ENCODE measurements at regions not wholly inside any gene's neighbourhood (a gene's known extent, or its start where the extent isn't known, plus 50 kb on each side); places are given as distances from the start of the nearest gene placed in this dataset.

GRCh38 chr5:124456249-124456648 lies 290.2 kb downstream of the ZNF608 start:
- H3K36me3 ChIP-seq (replicated peaks in 1 of 2; ENCODE audit: control insufficient read depth in 1 of 2, insufficient read depth in 2 of 2, low read length in 1 of 2) = no peaks in the 10 kb centered on the region
- no peak overlapping the region for H3K4me2 ChIP-seq
- no peaks in the 10 kb centered on the region for H3F3A ChIP-seq (replicated peaks; ENCODE audit: insufficient read depth)
- H3K4me3 ChIP-seq (ENCODE audit: low read depth in 2 of 2, low read length in 1 of 2) = no peak overlapping the region
- no peak overlapping the region for H2AFZ ChIP-seq (ENCODE audit: low read depth)
- H3K27ac ChIP-seq (ENCODE audit: low read depth in 2 of 2, low read length in 1 of 2) = no peak overlapping the region
- H3K27me3 ChIP-seq (ENCODE audit: insufficient read depth) = no peaks in the 10 kb centered on the region
- no peaks in the 10 kb centered on the region for H4K20me1 ChIP-seq (ENCODE audit: insufficient read depth)
- WGBS (ENCODE audit: low lambda C conversion rate) = 79% methylated on average over 3 of the region's 3 CpGs
- DNase-seq = no peak
- no peak overlapping the region for H3K9ac ChIP-seq
- ChIA-PET CTCF (interaction anchor here (1.8 kb wide), 1 partner anchor 10 kb away, joined by 5 read pairs; no protein-coding TSS in a partner anchor), POLR2A (no interaction called here)
- peaks cover 0 to 3% of the 10 kb centered on the region in 2 experiments; a peak in 2 of 4 replicates for H3K4me1 ChIP-seq (ENCODE audit: control insufficient read depth in 1 of 2, insufficient read depth in 2 of 2, low read depth in 1 of 2, low read length in 1 of 2)
- no peak for TF ChIP-seq GABPA (IDR thresholded peaks at IDR 0.05; ENCODE audit: low read depth)
- TF ChIP-seq SIN3A (IDR thresholded peaks at IDR 0.05; ENCODE audit: borderline replicate concordance, low read depth, low read length) = no peak
- TF ChIP-seq ZBTB33 (IDR thresholded peaks at IDR 0.05; ENCODE audit: borderline replicate concordance, low read depth) = no peak
- TF ChIP-seq REST (IDR thresholded peaks at IDR 0.05; ENCODE audit: low read depth, low read length) = no peak
- no peak for TF ChIP-seq MEF2A (IDR thresholded peaks at IDR 0.05; ENCODE audit: borderline replicate concordance, low read depth)
- TF ChIP-seq RCOR1 (IDR thresholded peaks at IDR 0.05; ENCODE audit: low read length) = no peak
- TF ChIP-seq SMC3 (IDR thresholded peaks at IDR 0.05; ENCODE audit: low read depth, low read length) = no peak
- no peak for TF ChIP-seq POLR2AphosphoS5 (IDR thresholded peaks at IDR 0.05; ENCODE audit: low read depth, low read length)
- TF ChIP-seq IRF3 (IDR thresholded peaks at IDR 0.05; ENCODE audit: low read depth, low read length) = no peak
- no peak for TF ChIP-seq RFX5 (IDR thresholded peaks at IDR 0.05; ENCODE audit: low read length)
- TF ChIP-seq TCF12 (IDR thresholded peaks at IDR 0.05) = no peak
- TF ChIP-seq USF2 (IDR thresholded peaks at IDR 0.05; ENCODE audit: borderline replicate concordance, low read depth, low read length) = no peak
- no peak for TF ChIP-seq USF1 (IDR thresholded peaks at IDR 0.05; ENCODE audit: borderline replicate concordance, low read depth)
- TF ChIP-seq PBX3 (IDR thresholded peaks at IDR 0.05) = no peak
- no peak for TF ChIP-seq FOSL2 (IDR thresholded peaks at IDR 0.05; ENCODE audit: borderline replicate concordance, low read depth)
- TF ChIP-seq EZH2phosphoT487 (IDR thresholded peaks at IDR 0.05; ENCODE audit: borderline replicate concordance, low read depth) = no peak
- no peak for TF ChIP-seq FOXJ3 (CRISPR knock-in tag; IDR thresholded peaks at IDR 0.05)
- no peak for TF ChIP-seq NFIC (IDR thresholded peaks at IDR 0.05; ENCODE audit: borderline replicate concordance)
- no peak for TF ChIP-seq JUND (IDR thresholded peaks at IDR 0.05)
- no peak for TF ChIP-seq RAD21 (IDR thresholded peaks at IDR 0.05; ENCODE audit: low read length)
- H3K9me2 ChIP-seq = no peaks in the 10 kb centered on the region
- H3K79me2 ChIP-seq (ENCODE audit: insufficient read depth) = no peaks in the 10 kb centered on the region
- no peaks in the 10 kb centered on the region for H3K9me3 ChIP-seq

Data from SK-N-SH (cell line).